Peyer's patch (tissue), 4 donors: ENCODE measurements at regions not wholly inside any gene's neighbourhood (a gene's known extent, or its start where the extent isn't known, plus 50 kb on each side); places are given as distances from the start of the nearest gene placed in this dataset.

Source experiments
- DNase-seq, 3 donors: peaks; one replicate each; pipeline ENCODE4 v3.0.0-alpha.2; 2017 to 2019
- H3K27ac ChIP-seq, 4 donors: fragments of 200-600 bp; sonication (generic); one replicate each; pipeline ENCODE4 v1.5.1; 2016 to 2019
- H3K27me3 ChIP-seq, 2 donors: fragments of 200-600 bp; sonication (generic); one replicate each; pipeline ENCODE4 v1.5.1; 2019
- H3K36me3 ChIP-seq, 3 donors: fragments of 200-600 bp; sonication (generic); one replicate each; pipeline ENCODE4 v1.5.1; 2016 to 2019
- H3K4me1 ChIP-seq, 4 donors: fragments of 200-600 bp; sonication (generic); one replicate each; pipeline ENCODE4 v1.5.1; 2016 to 2019
- H3K4me3 ChIP-seq, 4 donors: fragments of 200-600 bp; sonication (generic); 1 replicate in 3 of 4; 2 replicates in 1 of 4; pipeline ENCODE4 v1.5.1; 2016 to 2019; ENCODE audit warnings: mild to moderate bottlenecking in 1 of 4
- H3K9me3 ChIP-seq, 4 donors: fragments of 200-600 bp; sonication (generic); one replicate each; pipeline ENCODE4 v1.5.1; 2016 to 2019; ENCODE audit warnings: mild to moderate bottlenecking in 1 of 4
- CTCF ChIP-seq, 6 experiments: fragments of 450-650 bp in 4 of 6; fragments of 200-600 bp in 2 of 6; sonication (generic) in 1 of 6; IDR thresholded peaks; one replicate each; pipeline ENCODE4 v1.5.1; 2017 to 2019; ENCODE audit warnings: antibody characterized with exemption in 6 of 6, mild to moderate bottlenecking in 3 of 6, moderate library complexity in 1 of 6
- POLR2A ChIP-seq, 2 donors: fragments of 450-650 bp; IDR thresholded peaks; one replicate each; pipeline ENCODE4 v1.5.1; 2017; ENCODE audit warnings: antibody characterized with exemption in 2 of 2, mild to moderate bottlenecking in 2 of 2, moderate library complexity in 2 of 2

GRCh38 chr5:42879291-42879690 lies 67.6 kb upstream of the SELENOP start:
- TF ChIP-seq POLR2A (IDR thresholded peaks at IDR 0.05) (peak in 1 of 2 donors; percentile 66), CTCF (IDR thresholded peaks at IDR 0.05) (no peak)
- H3K4me1 ChIP-seq: peaks cover 0 to 46% (median 2%) of the 10 kb centered on the region in 4 donors
- H3K4me3 ChIP-seq: no peak overlapping the region
- no peaks in the 10 kb centered on the region for H3K36me3 ChIP-seq
- H3K27ac ChIP-seq: peak overlapping the region in 3 of 4 donors; percentile 26 to 77 (median 70)
- no peaks in the 10 kb centered on the region for H3K9me3 ChIP-seq
- H3K27me3 ChIP-seq: no peaks in the 10 kb centered on the region
- DNase-seq: peak in 1 of 3 donors; percentile 69

- H3K4me1 ChIP-seq: peaks cover 0 to 46% (median 2%) of the 10 kb centered on the region in 4 donors
- no peaks in the 10 kb centered on the region for H3K36me3 ChIP-seq
- TF ChIP-seq POLR2A (IDR thresholded peaks at IDR 0.05) (no peak), CTCF (IDR thresholded peaks at IDR 0.05) (no peak)
- no peak for DNase-seq
- H3K4me3 ChIP-seq: no peak overlapping the region
- H3K27ac ChIP-seq: peak overlapping the region in 3 of 4 donors; percentile 26 to 77 (median 70)
- H3K27me3 ChIP-seq: no peaks in the 10 kb centered on the region
- no peaks in the 10 kb centered on the region for H3K9me3 ChIP-seq
Measured at GRCh38 chr5:42878550-42878949, 66.9 kb upstream of the SELENOP start.

GRCh38 chr5:42878041-42878440 lies 66.3 kb upstream of the SELENOP start:
- DNase-seq: no peak
- peak overlapping the region in 3 of 4 donors; percentile 26 to 77 (median 70) for H3K27ac ChIP-seq
- no peaks in the 10 kb centered on the region for H3K36me3 ChIP-seq
- no peak overlapping the region for H3K4me3 ChIP-seq
- H3K4me1 ChIP-seq: peaks cover 0 to 46% (median 2%) of the 10 kb centered on the region in 4 donors
- no peaks in the 10 kb centered on the region for H3K9me3 ChIP-seq
- TF ChIP-seq CTCF (IDR thresholded peaks at IDR 0.05): no peak
- no peak for TF ChIP-seq POLR2A (IDR thresholded peaks at IDR 0.05)
- no peaks in the 10 kb centered on the region for H3K27me3 ChIP-seq

- DNase-seq: no peak
- peak overlapping the region in 2 of 4 donors; percentile 70 to 77 for H3K27ac ChIP-seq
- H3K4me3 ChIP-seq: no peak overlapping the region
- no peaks in the 10 kb centered on the region for H3K27me3 ChIP-seq
- no peaks in the 10 kb centered on the region for H3K9me3 ChIP-seq
- TF ChIP-seq POLR2A (IDR thresholded peaks at IDR 0.05): no peak
- TF ChIP-seq CTCF (IDR thresholded peaks at IDR 0.05): no peak
- H3K36me3 ChIP-seq: no peaks in the 10 kb centered on the region
- peaks cover 0 to 50% (median 2%) of the 10 kb centered on the region in 4 donors for H3K4me1 ChIP-seq
Measured at GRCh38 chr5:42877431-42877830, 65.7 kb upstream of the SELENOP start.

GRCh38 chr5:42876375-42876844 lies 64.7 kb upstream of the SELENOP start:
- Histone ChIP-seq H3K27ac (peak overlapping the region in 2 of 4 donors; percentile 70 to 77), H3K36me3 (no peaks in the 10 kb centered on the region), H3K4me1 (peaks cover 0 to 50% (median 2%) of the 10 kb centered on the region in 4 donors), H3K9me3 (no peaks in the 10 kb centered on the region), H3K27me3 (no peaks in the 10 kb centered on the region), H3K4me3 (peak overlapping the region in 1 of 4 donors; percentile 19)
- no peak for DNase-seq
- TF ChIP-seq CTCF (IDR thresholded peaks at IDR 0.05) (no peak), POLR2A (IDR thresholded peaks at IDR 0.05) (no peak)
